ENCODE measurements at regions not wholly inside any gene's neighbourhood (a gene's known extent, or its start where the extent isn't known, plus 50 kb on each side); places are given as distances from the start of the nearest gene placed in this dataset.

GRCh38 chr13:27008733-27009132 lies 162.9 kb downstream of the USP12 start:
- TF ChIP-seq OSR1 (CRISPR knock-in tag; IDR thresholded peaks at IDR 0.05) (no peak), CREB5 (CRISPR knock-in tag; IDR thresholded peaks at IDR 0.05; ENCODE audit: low read depth) (no peak), ISL1 (CRISPR knock-in tag; IDR thresholded peaks at IDR 0.05) (no peak), ESRRG (CRISPR knock-in tag; IDR thresholded peaks at IDR 0.05) (no peak), SNAI2 (CRISPR knock-in tag; IDR thresholded peaks at IDR 0.05) (no peak), ZC3H10 (CRISPR knock-in tag; IDR thresholded peaks at IDR 0.05) (no peak), PPARA (CRISPR knock-in tag; IDR thresholded peaks at IDR 0.05; ENCODE audit: borderline replicate concordance) (no peak), TSHZ2 (CRISPR knock-in tag; IDR thresholded peaks at IDR 0.05) (no peak), CSDC2 (CRISPR knock-in tag; IDR thresholded peaks at IDR 0.05) (no peak), ZNF70 (CRISPR knock-in tag; IDR thresholded peaks at IDR 0.05) (no peak), CSRNP3 (CRISPR knock-in tag; IDR thresholded peaks at IDR 0.05) (no peak), ZNF565 (CRISPR knock-in tag; conservative IDR thresholded peaks at IDR 0.05; ENCODE audit: low read depth) (no peak), GLIS3 (CRISPR knock-in tag; IDR thresholded peaks at IDR 0.05) (no peak), TOX (CRISPR knock-in tag; IDR thresholded peaks at IDR 0.05; ENCODE audit: borderline replicate concordance) (no peak), TCF4 (CRISPR knock-in tag; IDR thresholded peaks at IDR 0.05; ENCODE audit: borderline replicate concordance) (no peak), RARB (CRISPR knock-in tag; IDR thresholded peaks at IDR 0.05) (no peak), ZFP3 (CRISPR knock-in tag; IDR thresholded peaks at IDR 0.05) (no peak), BACH2 (CRISPR knock-in tag; IDR thresholded peaks at IDR 0.05; ENCODE audit: borderline replicate concordance) (no peak), POU6F1 (CRISPR knock-in tag; IDR thresholded peaks at IDR 0.05; ENCODE audit: borderline replicate concordance, low read depth) (no peak)
- no peak for ATAC-seq

GRCh38 chr13:27007166-27007565 lies 164.4 kb downstream of the USP12 start:
- no peak for ATAC-seq

More at GRCh38 chr13:27007166-27007565, 164.4 kb downstream of the USP12 start:
- TF ChIP-seq POU6F1 (CRISPR knock-in tag; IDR thresholded peaks at IDR 0.05; ENCODE audit: borderline replicate concordance, low read depth) (no peak), RARB (CRISPR knock-in tag; IDR thresholded peaks at IDR 0.05) (no peak), TOX (CRISPR knock-in tag; IDR thresholded peaks at IDR 0.05; ENCODE audit: borderline replicate concordance) (no peak), TCF4 (CRISPR knock-in tag; IDR thresholded peaks at IDR 0.05; ENCODE audit: borderline replicate concordance) (no peak), GLIS3 (CRISPR knock-in tag; IDR thresholded peaks at IDR 0.05) (no peak), ZC3H10 (CRISPR knock-in tag; IDR thresholded peaks at IDR 0.05) (no peak), TSHZ2 (CRISPR knock-in tag; IDR thresholded peaks at IDR 0.05) (no peak), ESRRG (CRISPR knock-in tag; IDR thresholded peaks at IDR 0.05) (no peak), CSRNP3 (CRISPR knock-in tag; IDR thresholded peaks at IDR 0.05) (no peak), ZNF8 (CRISPR knock-in tag; IDR thresholded peaks at IDR 0.05) (no peak), ZNF70 (CRISPR knock-in tag; IDR thresholded peaks at IDR 0.05) (no peak), CREB5 (CRISPR knock-in tag; IDR thresholded peaks at IDR 0.05; ENCODE audit: low read depth) (no peak), PPARA (CRISPR knock-in tag; IDR thresholded peaks at IDR 0.05; ENCODE audit: borderline replicate concordance) (no peak), ZFP30 (CRISPR knock-in tag; IDR thresholded peaks at IDR 0.05) (no peak), SNAI2 (CRISPR knock-in tag; IDR thresholded peaks at IDR 0.05) (no peak), OSR1 (CRISPR knock-in tag; IDR thresholded peaks at IDR 0.05) (no peak), PATZ1 (CRISPR knock-in tag; IDR thresholded peaks at IDR 0.05; ENCODE audit: borderline replicate concordance) (no peak)

Measured in SK-N-SH treated with all-trans-retinoic acid at 6 μM for 48 hours (cell line).